ENCODE measurements at regions not wholly inside any gene's neighbourhood (a gene's known extent, or its start where the extent isn't known, plus 50 kb on each side); places are given as distances from the start of the nearest gene placed in this dataset.

- no peak for DNase-seq (ENCODE audit: low read depth in 2 of 2)
Measured at GRCh38 chr3:177431525-177432176, 234.4 kb upstream of the TBL1XR1 start.

- DNase-seq (ENCODE audit: low read depth in 2 of 2), result no peak
Measured at GRCh38 chr3:177435301-177435700, 238.0 kb upstream of the TBL1XR1 start.

GRCh38 chr3:177437513-177438337, 240.4 kb upstream of the TBL1XR1 start:
- no peak for DNase-seq (ENCODE audit: low read depth in 2 of 2)

GRCh38 chr3:177438596-177439220, 241.4 kb upstream of the TBL1XR1 start:
- no peak for DNase-seq (ENCODE audit: low read depth in 2 of 2)

DNA sequence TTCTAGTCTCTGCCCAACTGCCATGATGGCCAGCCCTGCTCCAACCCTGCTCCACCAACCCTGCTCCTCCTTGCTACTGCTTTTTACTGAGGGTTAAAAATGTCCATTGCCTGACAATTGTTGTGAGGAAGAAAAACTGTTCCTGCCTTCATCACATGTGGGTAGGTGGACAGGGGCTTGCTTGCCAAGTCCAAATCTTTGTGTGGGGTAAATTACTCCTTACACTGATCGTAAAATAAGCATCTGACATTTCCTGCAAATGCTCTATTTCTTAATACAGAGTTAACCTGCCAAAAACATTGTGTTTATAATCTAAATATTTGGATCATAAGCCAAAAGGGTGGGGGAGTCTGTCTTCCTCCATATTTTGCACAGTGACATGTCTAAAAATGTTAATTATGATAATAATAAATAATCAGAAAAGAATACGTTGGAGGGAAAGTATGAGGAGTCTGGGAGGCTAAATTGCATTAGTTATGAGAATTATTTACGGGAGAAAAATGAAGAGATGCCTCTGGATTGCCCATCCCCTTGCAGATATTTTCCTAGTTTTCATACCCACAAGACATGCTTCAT, 242.5 kb upstream of the TBL1XR1 start:
- DNase-seq (ENCODE audit: low read depth in 2 of 2), result no peak

DNA sequence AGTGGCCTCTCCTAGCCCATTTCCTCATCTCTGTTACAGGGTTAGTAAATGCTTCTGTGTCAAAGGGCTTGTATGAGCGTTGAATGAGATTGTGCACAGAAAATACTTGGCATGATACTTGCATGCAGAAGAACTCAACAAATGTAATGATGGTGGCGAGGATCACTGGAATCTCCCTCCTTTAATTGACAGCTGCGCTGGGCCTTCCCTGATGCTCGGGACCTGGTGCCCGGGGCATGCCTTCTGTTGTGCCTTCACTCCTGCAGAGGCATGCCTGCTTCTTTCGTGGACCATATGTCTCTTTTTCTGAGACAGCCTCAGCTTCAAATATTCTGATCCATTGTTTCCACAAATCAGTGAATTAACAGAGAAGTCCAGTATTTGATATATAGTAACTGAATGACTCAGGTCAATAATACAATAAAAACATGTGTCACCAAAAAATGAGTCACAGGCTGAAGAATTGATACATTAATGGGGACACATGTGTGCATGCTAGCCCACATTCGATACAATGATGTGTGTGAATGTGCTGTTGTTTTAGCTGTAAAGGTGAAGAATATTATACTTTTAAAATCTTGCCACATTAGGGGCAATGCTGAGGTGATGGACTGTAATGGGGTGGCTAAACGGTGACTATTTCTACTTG, 243.3 kb upstream of the TBL1XR1 start:
- DNase-seq (ENCODE audit: low read depth in 2 of 2), result no peak

DNA sequence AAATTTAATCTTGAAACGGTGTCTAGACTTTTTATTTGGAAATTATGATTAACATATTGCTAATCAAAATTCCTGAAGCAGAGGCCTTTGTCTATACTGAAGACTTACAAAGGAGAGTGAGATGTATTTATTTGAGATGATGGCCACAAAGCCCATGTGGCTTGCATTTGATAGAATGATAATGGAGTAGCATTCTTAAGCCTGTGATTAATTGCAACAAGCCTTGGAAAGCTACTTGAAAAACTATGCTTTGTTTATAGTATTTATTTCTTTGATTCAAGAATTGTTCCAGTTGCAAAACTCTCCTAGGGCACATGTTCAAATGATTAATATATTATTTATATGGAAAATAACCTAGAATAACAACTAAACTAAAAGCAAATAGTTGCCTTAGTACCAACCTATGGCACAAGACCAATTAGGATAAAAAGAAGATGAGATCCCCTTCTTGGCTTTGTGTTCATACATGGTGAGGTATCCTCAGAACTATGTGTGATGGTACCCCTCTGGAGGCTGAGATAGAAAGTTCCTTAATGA, 244.1 kb upstream of the TBL1XR1 start:
- no peak for DNase-seq (ENCODE audit: low read depth in 2 of 2)

DNA sequence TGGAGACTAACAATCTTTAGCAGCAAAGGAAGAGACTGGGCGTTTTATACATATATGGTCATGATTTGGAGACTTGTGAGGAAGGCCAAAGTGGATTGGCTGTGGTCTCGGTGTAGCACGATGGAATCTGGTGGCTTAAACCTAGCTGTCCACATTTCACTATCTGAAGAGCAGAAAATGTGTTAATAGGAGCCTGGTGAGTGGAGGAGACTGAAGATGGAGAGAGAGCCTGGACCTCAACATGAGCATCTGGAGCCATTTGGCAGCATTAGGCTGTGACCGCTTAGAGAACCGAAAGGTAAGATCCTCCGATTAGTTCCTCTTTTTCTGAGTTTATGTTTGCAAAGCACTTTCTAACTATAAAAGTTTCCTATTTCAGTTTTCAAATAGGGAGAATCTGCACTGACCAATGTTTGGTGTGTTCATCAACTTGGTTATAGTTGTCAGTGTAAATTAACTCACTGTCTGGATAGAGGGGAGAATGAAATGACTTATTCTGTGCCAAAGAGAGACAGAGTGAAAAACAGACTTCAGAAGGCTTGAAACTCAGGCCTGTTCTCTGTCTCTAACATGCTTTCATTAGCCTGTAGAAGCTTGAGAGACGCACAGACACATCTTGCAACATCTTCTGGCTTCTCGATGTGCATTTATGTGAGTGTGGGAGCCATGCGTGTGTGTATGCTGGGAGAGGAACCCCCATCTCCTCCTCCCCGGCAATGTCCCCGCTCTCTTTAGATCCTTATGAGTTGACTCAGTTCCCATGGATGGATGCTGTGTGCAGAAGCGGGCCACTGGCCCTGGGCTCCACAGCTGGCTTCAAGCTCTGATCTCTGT, 244.7 kb upstream of the TBL1XR1 start:
- no peak for DNase-seq (ENCODE audit: low read depth in 2 of 2)

- DNase-seq (ENCODE audit: low read depth in 2 of 2), result no peak
Measured at GRCh38 chr3:177443469-177443868, 246.2 kb upstream of the TBL1XR1 start.

- no peak for DNase-seq (ENCODE audit: low read depth in 2 of 2)
Measured at GRCh38 chr3:177444696-177445095, 247.4 kb upstream of the TBL1XR1 start.

DNA sequence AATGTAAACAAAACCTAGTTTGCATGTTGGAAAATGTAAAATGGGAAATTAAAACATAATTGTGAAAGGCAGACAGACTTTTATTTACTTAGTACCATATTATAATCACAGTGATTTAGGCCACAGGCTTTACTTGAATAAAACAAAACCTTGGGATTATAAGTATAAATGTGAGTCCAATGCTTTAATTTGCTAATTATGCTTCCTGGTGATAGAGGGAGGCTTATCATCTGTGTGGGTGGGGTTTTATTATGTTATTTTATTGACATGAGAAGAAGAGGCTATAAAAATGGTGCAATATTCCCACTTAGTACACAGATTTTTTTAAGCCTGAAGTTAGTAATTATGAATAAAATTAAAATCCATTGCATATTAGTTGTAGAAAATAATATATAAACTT, 248.3 kb upstream of the TBL1XR1 start:
- DNase-seq (ENCODE audit: low read depth in 2 of 2), result no peak

GRCh38 chr3:177446165-177446601, 248.9 kb upstream of the TBL1XR1 start:
- DNase-seq (ENCODE audit: low read depth in 2 of 2), result no peak

- no peak for DNase-seq (ENCODE audit: low read depth in 2 of 2)
Measured at GRCh38 chr3:177447938-177448337, 250.7 kb upstream of the TBL1XR1 start.

DNA sequence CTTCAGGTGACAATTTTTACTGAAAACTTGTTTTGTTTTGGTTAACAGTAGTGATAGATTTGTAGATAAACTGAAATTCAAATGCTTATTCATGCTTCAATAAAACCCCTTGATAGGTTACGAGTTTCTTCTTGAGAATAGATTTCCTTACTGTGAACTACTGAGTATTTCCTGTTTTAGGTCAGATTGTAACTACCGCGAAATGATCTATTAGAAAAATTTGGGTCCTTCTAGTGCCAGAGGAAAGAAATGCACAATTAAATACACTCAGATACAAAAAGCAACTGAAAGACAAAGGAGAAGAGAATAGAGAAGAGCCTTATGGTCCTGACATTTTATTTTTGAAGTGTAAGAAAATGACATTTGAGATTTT, 251.7 kb upstream of the TBL1XR1 start:
- no peak for DNase-seq (ENCODE audit: low read depth in 2 of 2)

GRCh38 chr3:177449360-177450006, 252.2 kb upstream of the TBL1XR1 start:
- DNase-seq (ENCODE audit: low read depth in 2 of 2), result no peak

GRCh38 chr3:177451301-177451750, 254.0 kb upstream of the TBL1XR1 start:
- no peak for DNase-seq (ENCODE audit: low read depth in 2 of 2)

DNA sequence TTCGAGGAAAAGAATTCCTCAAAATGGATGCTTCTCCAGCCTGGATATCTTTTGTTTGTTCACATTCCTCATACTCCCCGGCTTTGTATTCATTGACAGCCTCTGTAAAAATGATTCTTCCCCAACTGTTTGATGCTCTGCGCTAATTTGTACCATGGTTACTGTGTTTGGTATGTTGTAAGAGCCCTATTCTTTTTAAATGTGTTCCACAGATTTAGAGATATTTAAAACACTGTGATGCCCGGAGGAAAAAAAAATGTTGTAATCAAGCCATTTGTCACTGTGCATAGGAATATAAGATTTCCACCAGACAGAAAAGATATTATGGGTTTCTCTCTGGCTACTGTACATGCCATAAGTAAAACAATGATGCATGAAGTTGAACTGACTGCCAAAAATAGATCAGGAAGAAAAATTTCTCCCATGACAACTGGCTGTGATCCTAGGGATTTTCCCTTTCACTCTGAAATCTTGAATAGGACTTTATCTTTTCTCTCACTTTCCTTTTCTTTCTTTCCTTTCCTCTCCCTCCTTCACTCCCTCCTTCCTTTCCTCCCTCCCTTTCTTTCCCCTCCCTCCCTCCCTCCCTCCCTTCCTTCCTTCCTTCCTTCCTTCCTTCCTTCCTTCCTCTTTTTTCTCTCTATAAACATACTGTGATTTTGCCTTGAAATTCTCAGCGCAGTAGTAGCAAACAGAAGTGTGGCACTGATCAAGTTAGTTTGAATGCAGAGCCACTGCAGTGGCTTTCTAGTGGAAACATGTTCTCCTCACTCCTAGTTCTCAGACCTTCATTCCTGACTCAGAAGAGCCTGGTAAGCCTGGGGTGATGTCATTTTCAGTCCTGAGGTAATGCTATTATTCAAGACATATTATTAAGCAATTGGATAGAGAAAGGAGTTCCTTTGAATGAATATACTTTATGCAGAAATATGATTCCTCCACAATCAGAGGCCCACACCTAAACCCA, 254.9 kb upstream of the TBL1XR1 start:
- no peak for DNase-seq (ENCODE audit: low read depth in 2 of 2)

DNA sequence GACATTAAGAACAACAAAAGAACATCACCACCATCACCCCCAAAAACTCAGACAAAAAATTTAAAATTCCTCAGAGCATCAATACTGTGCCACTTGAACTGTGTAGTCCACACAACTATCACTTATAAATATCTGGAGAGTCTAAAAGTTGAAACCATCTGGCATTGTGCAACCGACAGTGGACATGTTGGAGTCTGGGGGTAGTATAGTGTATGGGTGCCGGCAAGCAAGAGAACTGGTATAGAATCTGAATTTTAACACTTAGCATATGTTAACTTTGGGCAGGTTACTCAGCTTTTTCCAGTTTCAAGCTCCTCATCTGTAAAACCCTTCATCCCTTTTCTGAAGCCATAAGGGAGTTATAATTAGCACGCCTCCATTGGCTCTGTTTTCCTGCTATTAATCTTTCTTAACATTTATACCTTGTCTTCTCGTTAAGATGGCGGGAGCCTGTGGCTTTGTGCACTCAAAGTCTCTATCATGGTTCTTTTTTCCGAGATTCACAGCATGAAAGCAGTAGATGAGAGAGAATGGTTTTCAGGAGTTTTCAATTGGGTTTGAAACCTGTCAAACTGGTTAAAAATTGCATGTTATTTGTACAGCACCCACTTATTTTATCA, 255.7 kb upstream of the TBL1XR1 start:
- DNase-seq (ENCODE audit: low read depth in 2 of 2), result no peak

- no peak for DNase-seq (ENCODE audit: low read depth in 2 of 2)
Measured at GRCh38 chr3:177453451-177453844, 256.2 kb upstream of the TBL1XR1 start.

Data from stimulated activated CD8-positive, alpha-beta memory T cell treated with anti-CD3 and anti-CD28 coated beads, Interleukin-15, amount 100 ng/mL, for 48 hours (primary cell).